ENCODE measurements at regions not wholly inside any gene's neighbourhood (a gene's known extent, or its start where the extent isn't known, plus 50 kb on each side); places are given as distances from the start of the nearest gene placed in this dataset.

DNA sequence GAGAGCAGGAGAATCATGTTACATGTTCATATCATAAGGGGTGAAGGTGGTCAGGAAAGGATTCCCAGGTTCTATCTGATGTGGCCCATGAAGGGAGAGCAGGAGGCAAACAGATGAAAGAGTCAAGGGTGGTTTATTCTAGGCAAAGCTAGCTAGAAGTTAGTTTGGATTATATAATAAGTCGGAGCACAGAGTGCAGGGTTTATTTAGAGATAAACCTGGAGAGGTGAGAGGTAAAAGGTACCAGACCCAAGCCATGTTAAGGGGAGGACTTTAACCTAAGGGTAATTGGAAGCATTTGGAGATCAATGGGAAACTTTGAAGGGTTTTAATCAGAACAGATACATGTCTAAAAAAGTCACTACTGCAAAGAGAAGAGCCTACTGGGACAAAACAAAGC, 69.2 kb upstream of the LRATD1 start:
- no peak for ATAC-seq (ENCODE audit: insufficient read depth, low read depth)
- Histone ChIP-seq H3K9me3 (ENCODE audit: insufficient read depth, low read length, severe bottlenecking) (no peaks in the 10 kb centered on the region), H3K79me2 (ENCODE audit: insufficient read depth, low read length) (no peaks in the 10 kb centered on the region), H3K9ac (ENCODE audit: low read depth, low read length) (no peak overlapping the region), H3K27me3 (ENCODE audit: insufficient read depth, low read length, poor library complexity) (no peaks in the 10 kb centered on the region), H2AFZ (ENCODE audit: low read depth, low read length) (no peak overlapping the region), H3K36me3 (ENCODE audit: insufficient read depth, low read length) (no peaks in the 10 kb centered on the region), H3K27ac (ENCODE audit: low read length) (no peak overlapping the region), H3K4me1 (ENCODE audit: insufficient read depth, low read length) (no peaks in the 10 kb centered on the region), H3K4me2 (ENCODE audit: insufficient read depth, low read length) (no peak overlapping the region), H3K4me3 (ENCODE audit: low read depth in 1 of 2, low read length in 2 of 2) (no peak overlapping the region), H4K20me1 (ENCODE audit: insufficient read depth, low read length) (no peaks in the 10 kb centered on the region)
- no peak for DNase-seq
- TF ChIP-seq, protein P1, sequence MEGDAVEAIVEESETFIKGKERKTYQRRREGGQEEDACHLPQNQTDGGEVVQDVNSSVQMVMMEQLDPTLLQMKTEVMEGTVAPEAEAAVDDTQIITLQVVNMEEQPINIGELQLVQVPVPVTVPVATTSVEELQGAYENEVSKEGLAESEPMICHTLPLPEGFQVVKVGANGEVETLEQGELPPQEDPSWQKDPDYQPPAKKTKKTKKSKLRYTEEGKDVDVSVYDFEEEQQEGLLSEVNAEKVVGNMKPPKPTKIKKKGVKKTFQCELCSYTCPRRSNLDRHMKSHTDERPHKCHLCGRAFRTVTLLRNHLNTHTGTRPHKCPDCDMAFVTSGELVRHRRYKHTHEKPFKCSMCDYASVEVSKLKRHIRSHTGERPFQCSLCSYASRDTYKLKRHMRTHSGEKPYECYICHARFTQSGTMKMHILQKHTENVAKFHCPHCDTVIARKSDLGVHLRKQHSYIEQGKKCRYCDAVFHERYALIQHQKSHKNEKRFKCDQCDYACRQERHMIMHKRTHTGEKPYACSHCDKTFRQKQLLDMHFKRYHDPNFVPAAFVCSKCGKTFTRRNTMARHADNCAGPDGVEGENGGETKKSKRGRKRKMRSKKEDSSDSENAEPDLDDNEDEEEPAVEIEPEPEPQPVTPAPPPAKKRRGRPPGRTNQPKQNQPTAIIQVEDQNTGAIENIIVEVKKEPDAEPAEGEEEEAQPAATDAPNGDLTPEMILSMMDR (IDR thresholded peaks at IDR 0.05; ENCODE audit: borderline replicate concordance, extremely low read depth, low read length, poor library complexity, severe bottlenecking): no peak
- no peak for TF ChIP-seq EZH2 (IDR thresholded peaks at IDR 0.05; ENCODE audit: borderline replicate concordance, low read depth, low read length, severe bottlenecking)

DNA sequence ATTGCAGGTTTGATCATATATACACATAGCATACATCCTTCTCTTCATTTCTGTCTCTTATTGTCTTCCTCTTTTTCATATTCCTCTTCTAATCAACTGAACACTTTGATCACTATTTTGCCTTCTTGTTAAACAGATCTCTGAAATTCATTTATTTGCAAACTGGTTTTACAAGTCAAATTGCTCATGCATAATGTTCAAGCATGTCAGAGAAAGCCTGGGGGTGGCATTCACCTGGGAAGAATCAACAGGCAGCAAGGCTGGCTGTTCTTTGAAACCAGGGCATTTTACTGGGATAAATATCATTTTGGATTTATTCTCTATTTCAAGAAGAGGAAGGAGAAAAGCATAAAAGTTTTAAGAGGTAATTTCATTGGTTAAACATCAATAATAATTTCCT, 66.9 kb upstream of the LRATD1 start:
- no peak for ATAC-seq (ENCODE audit: insufficient read depth, low read depth)
- Histone ChIP-seq H3K9me3 (ENCODE audit: insufficient read depth, low read length, severe bottlenecking) (no peaks in the 10 kb centered on the region), H3K27ac (ENCODE audit: low read length) (no peak overlapping the region), H3K4me3 (ENCODE audit: low read depth in 1 of 2, low read length in 2 of 2) (no peak overlapping the region), H4K20me1 (ENCODE audit: insufficient read depth, low read length) (no peaks in the 10 kb centered on the region), H2AFZ (ENCODE audit: low read depth, low read length) (no peak overlapping the region), H3K27me3 (ENCODE audit: insufficient read depth, low read length, poor library complexity) (no peaks in the 10 kb centered on the region), H3K4me2 (ENCODE audit: insufficient read depth, low read length) (no peak overlapping the region), H3K36me3 (ENCODE audit: insufficient read depth, low read length) (no peaks in the 10 kb centered on the region), H3K4me1 (ENCODE audit: insufficient read depth, low read length) (no peaks in the 10 kb centered on the region), H3K79me2 (ENCODE audit: insufficient read depth, low read length) (no peaks in the 10 kb centered on the region), H3K9ac (ENCODE audit: low read depth, low read length) (no peak overlapping the region)
- no peak for DNase-seq
- no peak for TF ChIP-seq EZH2 (IDR thresholded peaks at IDR 0.05; ENCODE audit: borderline replicate concordance, low read depth, low read length, severe bottlenecking)
- TF ChIP-seq, protein P1 (IDR thresholded peaks at IDR 0.05; ENCODE audit: borderline replicate concordance, extremely low read depth, low read length, poor library complexity, severe bottlenecking): no peak

DNA sequence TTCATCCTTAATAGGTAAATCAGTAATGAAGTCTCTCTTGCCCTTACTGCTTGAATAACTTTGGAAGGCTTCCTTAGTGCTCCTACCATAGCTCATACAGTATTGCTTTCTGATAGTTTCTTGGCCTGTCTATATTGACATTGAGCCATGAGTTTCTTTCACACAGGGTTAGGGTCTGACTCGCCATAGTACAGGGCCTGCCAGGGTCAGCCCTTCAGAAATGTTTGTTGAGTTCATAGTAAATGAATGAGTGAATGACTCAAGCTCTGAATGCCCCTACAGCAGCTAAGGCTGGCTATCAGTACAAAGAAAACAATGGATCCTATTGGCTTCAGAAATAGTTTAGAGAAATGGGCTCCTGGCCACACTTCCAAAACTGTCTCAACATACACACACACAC, 65.0 kb upstream of the LRATD1 start:
- Histone ChIP-seq H3K4me3 (ENCODE audit: low read depth in 1 of 2, low read length in 2 of 2) (no peak overlapping the region), H3K79me2 (ENCODE audit: insufficient read depth, low read length) (no peaks in the 10 kb centered on the region), H4K20me1 (ENCODE audit: insufficient read depth, low read length) (no peaks in the 10 kb centered on the region), H3K9ac (ENCODE audit: low read depth, low read length) (no peak overlapping the region), H3K36me3 (ENCODE audit: insufficient read depth, low read length) (no peaks in the 10 kb centered on the region), H3K4me2 (ENCODE audit: insufficient read depth, low read length) (no peak overlapping the region), H3K27me3 (ENCODE audit: insufficient read depth, low read length, poor library complexity) (no peaks in the 10 kb centered on the region), H2AFZ (ENCODE audit: low read depth, low read length) (no peak overlapping the region), H3K27ac (ENCODE audit: low read length) (no peak overlapping the region), H3K9me3 (ENCODE audit: insufficient read depth, low read length, severe bottlenecking) (no peaks in the 10 kb centered on the region), H3K4me1 (ENCODE audit: insufficient read depth, low read length) (no peaks in the 10 kb centered on the region)
- DNase-seq (no peak), ATAC-seq (ENCODE audit: insufficient read depth, low read depth) (no peak)
- TF ChIP-seq, protein P1 (IDR thresholded peaks at IDR 0.05; ENCODE audit: borderline replicate concordance, extremely low read depth, low read length, poor library complexity, severe bottlenecking): no peak
- TF ChIP-seq EZH2 (IDR thresholded peaks at IDR 0.05; ENCODE audit: borderline replicate concordance, low read depth, low read length, severe bottlenecking): no peak

DNA sequence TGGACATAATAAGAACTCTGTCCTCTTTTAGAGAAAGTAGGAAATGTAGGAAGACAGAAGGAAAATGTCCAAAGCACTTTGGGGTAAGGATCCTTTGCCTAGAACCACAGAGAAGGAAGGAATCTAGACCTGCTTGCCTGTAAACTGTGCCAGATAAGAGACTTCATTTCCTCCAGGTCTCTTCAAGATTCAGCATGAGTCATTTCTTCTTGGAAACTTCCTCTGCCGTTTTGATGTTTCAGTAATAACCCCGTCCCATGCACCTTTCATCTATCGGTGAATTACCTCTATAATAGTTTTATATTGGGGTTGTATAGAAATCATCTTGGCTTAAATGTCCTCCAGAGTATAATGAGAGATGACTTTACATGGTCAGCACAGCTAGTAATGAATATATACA, 63.2 kb upstream of the LRATD1 start:
- Histone ChIP-seq H3K4me3 (ENCODE audit: low read depth in 1 of 2, low read length in 2 of 2) (no peak overlapping the region), H3K36me3 (ENCODE audit: insufficient read depth, low read length) (no peaks in the 10 kb centered on the region), H3K79me2 (ENCODE audit: insufficient read depth, low read length) (no peaks in the 10 kb centered on the region), H3K9ac (ENCODE audit: low read depth, low read length) (no peak overlapping the region), H3K4me1 (ENCODE audit: insufficient read depth, low read length) (no peaks in the 10 kb centered on the region), H4K20me1 (ENCODE audit: insufficient read depth, low read length) (no peaks in the 10 kb centered on the region), H3K9me3 (ENCODE audit: insufficient read depth, low read length, severe bottlenecking) (no peaks in the 10 kb centered on the region), H3K27me3 (ENCODE audit: insufficient read depth, low read length, poor library complexity) (no peaks in the 10 kb centered on the region), H3K4me2 (ENCODE audit: insufficient read depth, low read length) (no peak overlapping the region), H2AFZ (ENCODE audit: low read depth, low read length) (no peak overlapping the region), H3K27ac (ENCODE audit: low read length) (no peak overlapping the region)
- no peak for DNase-seq
- ATAC-seq (ENCODE audit: insufficient read depth, low read depth): no peak
- TF ChIP-seq, protein P1 (IDR thresholded peaks at IDR 0.05; ENCODE audit: borderline replicate concordance, extremely low read depth, low read length, poor library complexity, severe bottlenecking): no peak
- no peak for TF ChIP-seq EZH2 (IDR thresholded peaks at IDR 0.05; ENCODE audit: borderline replicate concordance, low read depth, low read length, severe bottlenecking)
